ENCODE measurements at regions not wholly inside any gene's neighbourhood (a gene's known extent, or its start where the extent isn't known, plus 50 kb on each side); places are given as distances from the start of the nearest gene placed in this dataset.
A peak's percentile ranks its signal among the peaks of the same experiment; 100 is the strongest.

GRCh38 chr6:44062771-44063560 is 64.3 kb downstream of the MRPL14 start:
- no peak for DNase-seq (ENCODE audit: low read depth)

GRCh38 chr6:44062105-44062770 is 65.0 kb downstream of the MRPL14 start:
- no peak for DNase-seq (ENCODE audit: low read depth)

DNA sequence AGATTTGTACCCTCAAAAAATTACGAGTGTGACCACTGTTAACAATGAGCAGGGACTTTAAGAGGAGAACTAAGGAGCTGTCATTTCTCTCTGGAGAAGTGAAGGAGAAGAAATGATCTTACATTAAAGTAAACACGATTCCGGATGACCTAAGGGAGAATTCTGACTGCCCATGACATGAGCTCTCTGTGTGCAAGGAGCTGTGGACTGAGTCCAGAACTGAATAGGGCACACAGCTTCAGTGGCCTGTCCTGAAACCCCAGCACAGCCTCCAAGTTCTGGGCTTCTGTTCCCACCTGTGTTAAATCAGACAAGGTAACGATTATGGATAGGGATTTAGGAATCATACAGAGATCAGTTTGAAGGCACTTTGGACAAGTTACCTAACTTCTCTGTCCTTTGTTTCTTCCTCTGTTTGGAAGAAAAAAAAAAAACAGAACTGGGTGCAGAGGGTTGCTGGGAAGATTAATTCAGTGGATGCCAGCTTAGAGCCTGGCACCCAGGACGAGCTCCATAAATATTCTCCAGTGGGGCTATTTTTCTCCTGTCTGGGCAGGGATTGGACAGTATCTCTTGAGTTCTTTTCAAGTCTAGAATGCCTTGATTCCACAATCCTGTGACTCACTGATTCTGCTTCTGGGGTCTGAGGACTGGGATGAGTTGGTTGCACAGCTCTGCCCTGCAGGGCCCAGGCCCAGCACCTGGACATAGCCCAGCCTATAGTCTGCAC is 65.7 kb downstream of the MRPL14 start:
- DNase-seq (ENCODE audit: low read depth) = no peak

GRCh38 chr6:44060612-44061374 is 66.5 kb downstream of the MRPL14 start:
- no peak for DNase-seq (ENCODE audit: low read depth)

- peak; percentile 68 for DNase-seq (ENCODE audit: low read depth)
These were observed 67.6 kb downstream of the MRPL14 start for GRCh38 chr6:44059359-44060346.

DNA sequence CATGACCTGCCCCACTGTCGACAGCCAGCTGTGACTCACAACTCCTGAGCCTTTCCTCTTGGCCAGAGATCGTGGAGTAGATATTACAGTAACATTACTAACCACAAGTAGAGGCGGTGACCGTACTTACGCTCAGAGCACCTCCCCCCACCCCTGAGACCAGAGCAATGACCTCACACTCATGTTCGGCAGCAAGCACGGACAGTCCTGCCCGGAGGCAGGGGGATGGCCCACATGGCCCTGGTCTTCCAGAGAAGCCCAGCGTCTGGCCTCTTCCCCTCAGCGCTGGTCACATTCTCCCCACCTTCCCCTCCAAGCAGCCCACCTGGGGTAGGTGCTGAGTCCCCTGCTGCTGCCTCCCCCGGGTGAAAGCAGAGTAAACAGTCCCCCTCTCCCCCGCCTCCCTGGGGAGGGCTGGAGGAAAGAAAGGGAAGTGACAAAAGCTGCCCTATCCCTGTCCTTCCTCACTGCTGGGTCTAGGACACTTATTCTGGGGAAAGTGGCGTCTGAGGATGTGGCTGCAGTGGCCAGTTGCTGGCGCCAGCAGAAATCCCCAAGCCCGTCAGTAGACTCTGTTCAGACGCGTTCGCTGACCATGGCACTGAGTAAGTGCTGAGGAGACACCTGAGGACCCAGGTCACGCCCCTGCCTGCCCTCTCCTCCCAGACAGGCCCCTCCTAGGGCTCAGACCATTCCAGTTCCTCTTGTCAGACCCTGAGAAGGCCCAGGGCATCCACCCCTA is 68.5 kb downstream of the MRPL14 start:
- peak; percentile 99 for DNase-seq (ENCODE audit: low read depth)

DNA sequence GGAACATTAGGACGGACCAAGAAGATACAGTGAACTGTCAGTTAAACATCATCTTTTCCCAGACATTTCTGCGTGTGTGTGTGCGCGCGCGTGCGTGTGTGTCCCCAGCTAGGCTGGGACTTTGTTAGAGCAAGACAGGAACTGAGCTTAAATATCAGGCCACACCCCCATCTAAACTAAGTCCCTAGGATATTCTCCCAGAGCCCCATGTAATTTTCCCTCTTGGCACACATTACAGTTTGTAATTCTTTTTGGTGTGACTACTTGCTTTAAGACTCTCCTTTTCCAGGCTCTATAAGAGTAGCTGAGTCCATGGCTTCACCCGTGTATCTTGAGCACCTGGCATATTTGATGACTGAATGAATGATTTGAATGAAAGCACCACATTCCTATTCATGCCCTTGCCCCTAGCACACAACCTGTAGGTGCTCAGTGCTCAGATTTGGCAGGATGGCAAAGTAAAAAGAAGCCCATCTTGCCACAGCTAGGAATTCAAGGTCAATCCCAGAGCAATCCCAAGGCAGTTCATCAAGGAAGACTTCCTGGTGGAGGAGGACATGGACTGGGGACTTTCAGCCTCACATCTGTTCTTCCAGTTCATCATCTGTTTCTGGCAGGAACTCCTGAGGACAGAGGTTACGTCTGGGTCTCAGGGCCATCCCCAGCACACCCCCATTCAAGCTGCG is 69.2 kb downstream of the MRPL14 start:
- no peak for DNase-seq (ENCODE audit: low read depth)

- no peak for DNase-seq (ENCODE audit: low read depth)
These were observed 69.9 kb downstream of the MRPL14 start for GRCh38 chr6:44057238-44057930.

DNA sequence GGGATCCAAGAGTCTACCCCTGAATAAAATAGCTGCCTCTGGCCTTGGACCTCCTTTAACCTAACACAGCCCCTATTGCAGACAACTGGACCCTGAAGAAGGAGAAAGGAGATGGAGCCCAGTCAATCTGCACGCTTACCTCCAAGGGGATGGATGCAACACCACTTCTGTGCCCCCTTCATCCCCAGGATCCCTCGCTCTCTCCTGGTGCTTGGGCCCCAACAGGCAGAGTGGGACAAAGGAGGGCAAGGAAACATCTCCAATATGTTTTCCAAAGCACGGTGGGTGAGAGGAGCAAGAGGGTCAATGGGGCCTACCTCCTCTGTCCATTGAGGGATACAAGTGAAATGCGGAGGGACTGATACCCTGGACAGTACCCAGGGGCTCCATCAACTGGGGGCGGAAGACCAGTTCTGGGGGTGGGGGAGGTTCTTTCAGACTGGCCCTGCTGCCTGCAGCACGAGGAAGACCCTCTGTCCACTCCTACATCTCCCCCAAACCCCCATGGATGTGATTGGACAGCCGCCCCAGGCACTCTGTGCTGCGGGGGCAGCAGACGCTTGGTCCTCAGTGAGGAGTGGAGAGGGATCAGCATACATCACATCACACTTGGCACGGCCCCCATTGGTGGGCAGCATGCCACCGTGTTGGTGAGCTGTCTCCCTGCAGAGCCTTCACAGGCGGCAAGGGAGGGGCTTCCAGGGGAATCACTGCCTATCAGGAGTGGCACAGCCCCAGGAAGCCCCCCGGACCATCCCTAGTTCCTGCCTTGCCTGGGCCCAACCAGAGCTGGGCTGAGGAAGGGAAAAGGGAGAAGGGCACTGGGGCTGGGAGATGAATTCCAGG is 70.6 kb downstream of the MRPL14 start:
- no peak for DNase-seq (ENCODE audit: low read depth)

GRCh38 chr6:44054721-44055559 is 72.3 kb downstream of the MRPL14 start:
- peak; percentile 72 for DNase-seq (ENCODE audit: low read depth)

GRCh38 chr6:44053760-44054556 is 73.3 kb downstream of the MRPL14 start:
- peak; percentile 86 for DNase-seq (ENCODE audit: low read depth)

GRCh38 chr6:44053106-44053756 is 74.0 kb downstream of the MRPL14 start:
- DNase-seq (ENCODE audit: low read depth) = no peak

GRCh38 chr6:44052419-44053023 is 74.7 kb downstream of the MRPL14 start:
- peak; percentile 79 for DNase-seq (ENCODE audit: low read depth)

GRCh38 chr6:44051515-44051914 is 75.7 kb downstream of the MRPL14 start:
- peak; percentile 74 for DNase-seq (ENCODE audit: low read depth)

GRCh38 chr6:44050872-44051505 is 76.3 kb downstream of the MRPL14 start:
- DNase-seq (ENCODE audit: low read depth) = no peak
